Common myeloid progenitor, CD34-positive (primary cell): ENCODE measurements at regions not wholly inside any gene's neighbourhood (a gene's known extent, or its start where the extent isn't known, plus 50 kb on each side); places are given as distances from the start of the nearest gene placed in this dataset.

Experiments used
- CTCF ChIA-PET: fragments of 350-600 bp; sonication (Branson Sonifier 250); formaldehyde crosslinking; loops from one replicate; lab custom pipeline; 2021; ENCODE audit warnings: antibody characterized with exemption; lab: Charles Lee
- POLR2A ChIA-PET: fragments of 350-600 bp; sonication (Branson Sonifier 250); formaldehyde crosslinking; loops from one replicate; lab custom pipeline; 2021; ENCODE audit warnings: antibody characterized with exemption; lab: Charles Lee
- DNase-seq, 3 donors: peaks; one replicate each; pipeline versions ENCODE4 v3.0.0 to v3.0.0-alpha.2; 2013
- H3K27ac ChIP-seq, 2 experiments: 1 replicate in 1 of 2; 2 replicates in 1 of 2; pipeline ENCODE4 v1.7.0; 2013; ENCODE audit warnings: inconsistent platforms in 2 of 2, low read length in 2 of 2, mild to moderate bottlenecking in 2 of 2, low read depth in 1 of 2, moderate library complexity in 1 of 2; ENCODE audit not compliant: severe bottlenecking in 2 of 2, insufficient read depth in 1 of 2, poor library complexity in 1 of 2
- H3K27me3 ChIP-seq, 5 experiments: replicated peaks in 2 of 5; 1 replicate in 3 of 5; 2 replicates in 2 of 5; pipeline versions ENCODE4 v1.6.1 to v1.7.0; 2013; ENCODE audit warnings: low read length in 4 of 5, mild to moderate bottlenecking in 2 of 5, moderate library complexity in 2 of 5, inconsistent platforms in 1 of 5; ENCODE audit not compliant: insufficient read depth in 5 of 5, control insufficient read depth in 4 of 5
- H3K36me3 ChIP-seq, 4 experiments: 1 replicate in 2 of 4; 2 replicates in 2 of 4; pipeline versions ENCODE4 v1.6.1 to v1.7.0; 2013; ENCODE audit warnings: low read length in 3 of 4, control low read depth in 1 of 4, mild to moderate bottlenecking in 1 of 4; ENCODE audit not compliant: control insufficient read depth in 4 of 4, insufficient read depth in 4 of 4
- H3K4me1 ChIP-seq, 4 experiments: 1 replicate in 3 of 4; 2 replicates in 1 of 4; pipeline versions ENCODE4 v1.6.1 to v1.7.1; 2013; ENCODE audit warnings: low read length in 3 of 4, mild to moderate bottlenecking in 3 of 4, control low read depth in 1 of 4, inconsistent platforms in 1 of 4, moderate library complexity in 1 of 4; ENCODE audit not compliant: control insufficient read depth in 4 of 4, insufficient read depth in 4 of 4; ENCODE audit errors: control extremely low read depth in 1 of 4
- H3K4me3 ChIP-seq, 7 experiments: 1 replicate in 4 of 7; 2 replicates in 3 of 7; pipeline versions ENCODE4 v1.5.1 to v1.7.0; 2013; ENCODE audit warnings: mild to moderate bottlenecking in 7 of 7, low read length in 6 of 7, moderate library complexity in 6 of 7, inconsistent platforms in 2 of 7, low read depth in 2 of 7, control low read depth in 1 of 7; ENCODE audit not compliant: insufficient read depth in 4 of 7, control insufficient read depth in 1 of 7; ENCODE audit errors: extremely low read depth in 1 of 7
- H3K9me3 ChIP-seq, 5 experiments: 1 replicate in 4 of 5; 2 replicates in 1 of 5; pipeline versions ENCODE4 v1.6.1 to v1.7.1; 2013; ENCODE audit warnings: low read length in 4 of 5, mild to moderate bottlenecking in 2 of 5, inconsistent platforms in 1 of 5, low read depth in 1 of 5, moderate library complexity in 1 of 5; ENCODE audit not compliant: control insufficient read depth in 4 of 5, insufficient read depth in 2 of 5; ENCODE audit errors: control extremely low read depth in 1 of 5
- WGBS: methylation state at CpG from one replicate; pipeline ENCODE4 v1.1.5; 2013; ENCODE audit not compliant: insufficient coverage; 5-methylcytosine and 5-hydroxymethylcytosine counted together

DNA sequence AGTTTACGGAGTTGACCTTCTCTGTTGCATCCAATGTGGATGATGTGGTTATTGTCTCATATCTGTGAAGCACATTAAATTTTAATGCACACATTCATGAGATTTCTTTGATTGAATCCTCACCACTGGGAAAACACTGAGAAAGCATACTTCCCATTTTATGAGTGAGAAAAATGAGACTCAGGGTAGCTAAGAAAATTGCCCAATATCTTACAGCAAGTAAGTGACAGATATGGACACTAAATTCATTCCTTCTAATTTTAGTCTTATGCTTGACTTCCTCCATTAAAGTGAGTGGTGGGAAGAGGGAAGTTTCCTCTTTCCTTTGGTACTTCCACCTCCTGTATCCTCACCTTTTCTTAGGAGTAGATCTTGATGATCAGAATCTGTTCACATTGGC lies 504.8 kb upstream of the BOD1L1 start:
- no CpG with 5 or more reads among the region's 1 CpG for WGBS
- CTCF ChIA-PET: no interaction called here
- Histone ChIP-seq H3K4me1 (peaks cover 0 to 2% (median 0%) of the 10 kb centered on the region in 4 experiments), H3K36me3 (no peaks in the 10 kb centered on the region), H3K27me3 (no peaks in the 10 kb centered on the region), H3K27ac (no peak overlapping the region), H3K4me3 (no peak overlapping the region), H3K9me3 (no peaks in the 10 kb centered on the region)
- no peak for DNase-seq
- POLR2A ChIA-PET: no interaction called here

GRCh38 chr4:14138106-14138505 lies 510.6 kb upstream of the BOD1L1 start:
- CTCF ChIA-PET: no interaction called here
- Histone ChIP-seq H3K4me1 (no peaks in the 10 kb centered on the region), H3K27ac (no peak overlapping the region), H3K4me3 (no peak overlapping the region), H3K9me3 (no peaks in the 10 kb centered on the region), H3K36me3 (no peaks in the 10 kb centered on the region), H3K27me3 (no peaks in the 10 kb centered on the region)
- POLR2A ChIA-PET: no interaction called here
- DNase-seq: no peak

DNA sequence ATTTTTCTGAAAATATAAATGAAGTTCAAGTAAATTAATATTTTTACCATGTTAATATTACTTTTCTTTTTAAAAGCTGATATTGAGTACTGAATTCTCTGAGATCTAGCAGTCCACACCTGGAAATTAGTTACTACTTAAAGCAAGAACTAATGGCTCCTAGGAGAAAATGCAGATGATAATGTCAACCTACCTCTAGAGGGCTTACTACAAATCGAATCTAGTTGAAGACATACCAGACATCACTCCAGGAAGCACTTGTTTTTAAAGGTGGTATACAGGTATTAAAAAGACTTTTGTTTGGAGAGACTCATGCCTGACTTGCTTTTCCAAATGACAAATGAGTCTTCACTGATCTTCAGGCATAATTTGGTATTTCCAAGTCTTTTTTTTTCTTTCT lies 516.4 kb upstream of the BOD1L1 start:
- Histone ChIP-seq H3K36me3 (no peaks in the 10 kb centered on the region), H3K4me1 (no peaks in the 10 kb centered on the region), H3K4me3 (no peak overlapping the region), H3K27me3 (no peaks in the 10 kb centered on the region), H3K9me3 (no peaks in the 10 kb centered on the region), H3K27ac (no peak overlapping the region)
- no peak for DNase-seq
- ChIA-PET CTCF (no interaction called here), POLR2A (no interaction called here)
- WGBS: no CpG with 5 or more reads among the region's 1 CpG

- 100% methylated on average over 1 of the region's 6 CpGs for WGBS
- H3K27me3 ChIP-seq: no peaks in the 10 kb centered on the region
- no peak for DNase-seq
- no peaks in the 10 kb centered on the region for H3K36me3 ChIP-seq
- ChIA-PET POLR2A (no interaction called here), CTCF (interaction anchor here (0.6 to 1.4 kb wide), 3 partner anchors 8 to 274 kb away, joined by 3 to 4 read pairs (median 4); no protein-coding TSS in a partner anchor)
- H3K4me3 ChIP-seq: no peak overlapping the region
- H3K27ac ChIP-seq: no peak overlapping the region
- no peaks in the 10 kb centered on the region for H3K9me3 ChIP-seq
- H3K4me1 ChIP-seq: peaks cover 0 to 4% (median 2%) of the 10 kb centered on the region in 4 experiments
Observed at GRCh38 chr4:14149176-14150053, 521.9 kb upstream of the BOD1L1 start.

DNA sequence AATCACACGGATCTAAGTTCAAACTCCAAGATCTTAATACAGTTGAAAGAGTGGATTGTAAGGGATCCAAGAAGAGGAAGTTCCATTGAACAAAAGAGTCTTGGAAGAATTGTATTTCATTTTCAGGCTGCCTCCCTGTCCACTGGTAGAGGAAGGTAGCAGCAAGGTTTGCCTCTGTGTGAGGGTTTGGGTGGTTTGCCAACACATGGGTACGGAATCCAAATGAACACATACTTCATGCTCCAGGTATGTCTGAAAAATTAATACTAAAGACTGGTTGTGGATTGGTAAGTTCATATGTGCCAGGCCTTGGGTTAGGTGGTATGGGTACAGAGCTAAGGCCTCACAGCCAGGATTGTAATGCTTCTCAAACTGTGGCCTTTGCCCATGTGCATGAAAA lies 523.6 kb upstream of the BOD1L1 start:
- Histone ChIP-seq H3K27me3 (no peaks in the 10 kb centered on the region), H3K9me3 (no peaks in the 10 kb centered on the region), H3K4me3 (no peak overlapping the region), H3K4me1 (peaks cover 0 to 4% (median 2%) of the 10 kb centered on the region in 4 experiments), H3K27ac (no peak overlapping the region), H3K36me3 (no peaks in the 10 kb centered on the region)
- no peak for DNase-seq
- WGBS: 90% methylated on average over 2 of the region's 2 CpGs
- ChIA-PET CTCF (no interaction called here), POLR2A (no interaction called here)

- Histone ChIP-seq H3K36me3 (no peaks in the 10 kb centered on the region), H3K27ac (no peak overlapping the region), H3K9me3 (no peaks in the 10 kb centered on the region), H3K4me3 (no peak overlapping the region), H3K27me3 (no peaks in the 10 kb centered on the region), H3K4me1 (peaks cover 0 to 4% (median 2%) of the 10 kb centered on the region in 4 experiments)
- CTCF ChIA-PET: no interaction called here
- WGBS: 95% methylated on average over 3 of the region's 4 CpGs
- POLR2A ChIA-PET: no interaction called here
- no peak for DNase-seq
Observed at GRCh38 chr4:14152834-14153519, 525.5 kb upstream of the BOD1L1 start.

DNA sequence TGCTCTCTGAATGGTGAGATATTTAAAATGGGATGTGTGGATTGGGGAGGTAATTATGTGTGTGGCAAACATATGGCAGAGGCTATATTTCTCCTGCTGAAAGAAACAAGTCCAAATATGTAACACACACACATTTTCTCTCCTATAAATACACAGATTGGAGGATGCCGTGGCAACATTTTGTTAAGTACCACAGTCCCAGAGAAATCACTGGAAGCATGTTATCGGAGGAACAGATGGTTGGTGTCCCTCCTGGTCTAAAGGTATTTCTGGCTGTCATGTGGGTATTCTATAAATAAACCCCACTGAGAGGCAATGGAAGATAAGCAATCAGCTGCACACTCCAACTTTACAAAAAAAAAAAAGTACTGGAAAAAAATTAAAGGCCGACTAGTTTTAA lies 528.3 kb upstream of the BOD1L1 start:
- Histone ChIP-seq H3K27ac (no peak overlapping the region), H3K36me3 (no peaks in the 10 kb centered on the region), H3K9me3 (no peaks in the 10 kb centered on the region), H3K27me3 (no peaks in the 10 kb centered on the region), H3K4me1 (no peaks in the 10 kb centered on the region), H3K4me3 (no peak overlapping the region)
- ChIA-PET CTCF (no interaction called here), POLR2A (no interaction called here)
- no peak for DNase-seq
- WGBS: 95% methylated on average over 2 of the region's 3 CpGs
